ENCODE measurements at regions not wholly inside any gene's neighbourhood (a gene's known extent, or its start where the extent isn't known, plus 50 kb on each side); places are given as distances from the start of the nearest gene placed in this dataset.

DNA sequence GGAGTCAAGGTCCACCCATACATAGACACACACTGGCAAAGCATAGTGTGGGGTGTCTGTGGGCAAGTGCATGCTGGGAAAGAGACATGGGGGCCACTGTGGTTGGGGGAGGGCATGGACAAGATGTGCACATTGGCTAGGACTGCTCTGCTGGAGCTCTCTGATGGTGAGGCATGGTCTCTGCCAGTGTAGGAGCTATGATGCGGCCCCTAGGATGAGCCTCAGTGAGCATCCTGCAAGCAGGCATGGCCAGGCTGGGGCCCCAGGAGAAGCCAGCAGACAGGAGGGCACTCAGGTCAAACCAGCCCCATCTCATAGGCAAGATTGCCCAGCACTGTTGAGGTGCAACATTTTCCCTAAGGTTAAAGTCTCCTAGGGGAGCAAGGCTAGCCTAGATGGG lies 489.4 kb downstream of the DNAJB9 start:
- TF ChIP-seq GATA2 (IDR thresholded peaks at IDR 0.05; ENCODE audit: low read depth, low read length) = no peak
- TF ChIP-seq GATA3 (IDR thresholded peaks at IDR 0.05; ENCODE audit: low read depth, low read length) = no peak

DNA sequence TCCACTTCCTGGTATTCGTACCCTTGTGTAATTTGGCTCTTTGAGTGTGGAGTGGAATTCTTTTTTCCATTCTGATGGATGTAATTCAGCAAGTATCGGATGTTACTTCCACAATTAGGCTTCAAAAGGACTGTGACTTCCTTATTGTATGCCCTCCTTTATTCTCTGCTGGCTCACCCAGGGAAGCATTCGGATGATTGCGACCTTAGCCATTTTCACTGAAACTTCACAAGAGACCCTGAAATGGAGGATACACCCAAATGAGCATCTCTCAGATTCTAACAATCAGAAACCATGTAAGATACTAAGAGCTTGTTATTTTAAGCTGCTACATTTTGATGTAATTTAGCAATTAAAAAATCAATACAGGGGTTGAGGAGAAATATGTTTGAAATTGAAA lies 493.1 kb downstream of the DNAJB9 start:
- TF ChIP-seq GATA2 (IDR thresholded peaks at IDR 0.05; ENCODE audit: low read depth, low read length) (no peak), GATA3 (IDR thresholded peaks at IDR 0.05; ENCODE audit: low read depth, low read length) (no peak)

DNA sequence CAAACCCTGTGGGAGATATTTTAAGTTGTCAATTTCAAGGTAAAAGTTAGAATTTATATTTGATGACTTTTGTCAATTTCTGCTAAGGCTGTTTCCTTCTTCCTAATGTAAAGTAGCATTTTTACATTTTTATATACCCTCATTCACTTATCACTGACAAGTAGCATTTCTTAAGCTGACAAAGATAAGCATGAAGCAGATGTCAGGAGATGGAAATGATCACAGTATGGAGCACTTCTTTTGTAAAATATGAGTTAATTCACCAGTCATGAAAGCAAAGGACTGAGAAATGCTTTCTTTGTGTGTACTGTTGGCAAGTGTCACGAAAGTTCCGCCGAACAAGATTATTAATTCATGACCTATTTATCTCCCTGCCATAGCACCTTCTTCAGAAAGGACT lies 503.9 kb downstream of the DNAJB9 start:
- TF ChIP-seq GATA2 (IDR thresholded peaks at IDR 0.05; ENCODE audit: low read depth, low read length) = no peak
- no peak for TF ChIP-seq GATA3 (IDR thresholded peaks at IDR 0.05; ENCODE audit: low read depth, low read length)

DNA sequence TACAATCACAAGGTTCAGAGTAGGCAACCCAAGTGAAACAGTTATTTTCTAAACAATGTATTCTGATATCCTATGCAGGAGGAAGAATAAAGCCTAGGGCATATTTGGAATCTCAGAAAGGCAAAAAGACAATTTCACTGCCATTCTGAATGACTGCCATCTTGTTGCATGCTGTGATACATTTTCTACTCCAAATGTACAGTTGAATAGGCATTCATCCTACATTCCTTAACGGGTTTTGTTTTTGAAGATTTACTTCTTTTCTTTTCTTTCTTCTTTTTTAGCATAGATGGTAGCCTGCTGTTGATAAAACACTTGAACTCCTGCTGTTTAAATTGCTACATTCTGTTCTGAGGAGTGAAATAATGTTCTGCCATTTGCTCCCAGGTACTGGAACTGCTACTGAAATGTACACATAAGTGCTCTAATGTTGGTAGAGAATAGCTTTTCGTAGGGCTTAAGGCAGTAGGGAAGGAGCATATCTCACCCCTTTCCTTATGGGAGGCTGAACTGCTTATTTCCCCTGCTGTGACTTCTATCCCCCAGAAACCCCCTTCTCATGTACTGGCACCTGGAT lies 506.8 kb downstream of the DNAJB9 start:
- no peak for TF ChIP-seq GATA3 (IDR thresholded peaks at IDR 0.05; ENCODE audit: low read depth, low read length)
- no peak for TF ChIP-seq GATA2 (IDR thresholded peaks at IDR 0.05; ENCODE audit: low read depth, low read length)

DNA sequence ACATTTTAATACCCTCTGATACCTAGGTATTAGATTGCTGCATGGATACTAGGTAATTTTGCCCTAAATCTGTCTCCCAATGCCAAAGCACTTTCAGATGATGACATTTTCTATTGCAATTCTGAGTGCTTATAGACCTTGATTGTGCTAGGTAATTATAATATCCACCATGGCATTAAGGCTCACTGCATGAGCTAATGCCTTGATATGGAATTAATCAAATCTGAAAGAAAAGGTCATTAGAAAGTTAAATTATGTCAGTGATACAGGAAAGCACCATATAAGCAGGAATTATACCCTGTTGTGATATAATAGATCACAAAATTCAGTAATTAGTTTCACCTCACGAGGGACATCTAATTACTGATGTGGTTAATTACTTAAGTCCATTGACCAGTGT lies 521.4 kb downstream of the DNAJB9 start:
- TF ChIP-seq GATA2 (IDR thresholded peaks at IDR 0.05; ENCODE audit: low read depth, low read length) (no peak), GATA3 (IDR thresholded peaks at IDR 0.05; ENCODE audit: low read depth, low read length) (no peak)

DNA sequence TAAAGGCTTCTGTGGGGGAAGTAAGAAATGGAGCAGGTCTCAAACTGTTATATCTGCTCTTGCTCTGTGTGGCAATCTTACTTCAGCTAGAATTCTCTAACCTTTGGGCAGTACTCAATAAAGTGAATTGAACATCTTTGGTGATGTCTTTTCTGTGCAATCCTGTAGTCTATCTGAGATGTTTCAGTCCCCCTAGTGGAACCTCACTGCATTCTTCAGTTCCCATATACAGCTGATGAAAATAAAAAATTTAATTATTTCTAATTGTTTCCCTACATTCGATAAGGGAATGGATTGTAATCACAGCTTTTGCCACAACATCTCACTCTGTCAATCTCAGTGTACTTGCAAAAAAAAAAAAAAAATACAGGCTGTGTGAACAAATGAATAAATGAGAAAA lies 522.6 kb downstream of the DNAJB9 start:
- TF ChIP-seq GATA3 (IDR thresholded peaks at IDR 0.05; ENCODE audit: low read depth, low read length) = no peak
- no peak for TF ChIP-seq GATA2 (IDR thresholded peaks at IDR 0.05; ENCODE audit: low read depth, low read length)

DNA sequence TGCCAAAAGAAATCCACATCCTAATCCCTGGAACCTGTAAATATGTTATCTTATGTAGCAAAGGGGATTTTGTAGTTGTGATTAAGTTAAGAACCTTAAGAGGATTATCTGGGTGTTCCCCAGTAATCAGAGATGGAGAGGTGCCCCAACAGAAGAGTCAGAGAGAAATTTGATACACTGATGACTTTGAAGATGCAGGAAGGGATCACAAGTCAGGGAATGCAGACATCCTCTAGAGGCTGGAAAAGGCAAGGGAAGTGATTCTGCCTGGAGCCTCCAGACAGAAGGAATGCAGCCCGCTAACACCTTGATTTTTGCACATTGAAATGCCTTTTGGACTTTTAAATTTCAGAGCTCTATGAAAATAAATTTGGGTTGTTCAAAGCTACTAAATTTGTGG lies 531.7 kb downstream of the DNAJB9 start:
- no peak for TF ChIP-seq GATA3 (IDR thresholded peaks at IDR 0.05; ENCODE audit: low read depth, low read length)
- TF ChIP-seq GATA2 (IDR thresholded peaks at IDR 0.05; ENCODE audit: low read depth, low read length) = no peak

DNA sequence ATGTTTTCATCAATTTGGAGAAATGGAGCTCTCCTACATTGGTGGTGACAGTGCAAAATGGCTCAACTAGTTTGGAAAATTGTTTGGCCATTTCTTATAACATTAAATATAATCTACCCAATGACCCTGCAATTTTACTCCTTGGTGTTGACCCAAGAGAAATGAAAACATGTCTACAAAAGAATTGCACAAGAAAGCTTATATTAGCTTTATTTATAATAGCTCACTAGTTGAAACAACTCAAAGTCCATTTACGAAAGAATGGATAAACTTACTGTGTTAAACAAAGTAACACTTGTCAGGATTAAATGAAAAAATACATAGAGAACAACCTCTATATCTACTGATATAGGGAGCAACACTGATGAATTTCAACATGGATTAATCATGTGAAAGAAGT lies 539.9 kb downstream of the DNAJB9 start:
- TF ChIP-seq GATA2 (IDR thresholded peaks at IDR 0.05; ENCODE audit: low read depth, low read length) (no peak), GATA3 (IDR thresholded peaks at IDR 0.05; ENCODE audit: low read depth, low read length) (no peak)

DNA sequence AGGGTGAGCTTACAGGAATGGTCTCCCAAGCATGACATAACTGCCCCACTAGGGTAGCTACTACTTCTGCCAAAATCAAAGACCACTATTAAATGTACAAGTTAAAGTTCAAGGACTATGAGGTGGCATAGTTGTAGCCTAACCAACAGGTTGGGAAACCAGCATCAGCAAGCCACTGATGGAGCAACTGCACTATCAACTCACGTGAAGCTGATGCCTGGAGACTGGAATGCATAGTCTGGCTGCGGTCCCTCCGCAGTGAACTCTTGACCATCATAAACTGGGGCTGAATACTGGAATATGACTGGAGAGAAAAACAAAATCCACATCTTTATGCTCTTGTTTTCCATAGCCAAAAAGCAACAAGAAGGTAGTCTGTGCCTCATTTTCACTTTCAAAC lies 541.4 kb downstream of the DNAJB9 start:
- TF ChIP-seq GATA2 (IDR thresholded peaks at IDR 0.05; ENCODE audit: low read depth, low read length) (no peak), GATA3 (IDR thresholded peaks at IDR 0.05; ENCODE audit: low read depth, low read length) (no peak)

DNA sequence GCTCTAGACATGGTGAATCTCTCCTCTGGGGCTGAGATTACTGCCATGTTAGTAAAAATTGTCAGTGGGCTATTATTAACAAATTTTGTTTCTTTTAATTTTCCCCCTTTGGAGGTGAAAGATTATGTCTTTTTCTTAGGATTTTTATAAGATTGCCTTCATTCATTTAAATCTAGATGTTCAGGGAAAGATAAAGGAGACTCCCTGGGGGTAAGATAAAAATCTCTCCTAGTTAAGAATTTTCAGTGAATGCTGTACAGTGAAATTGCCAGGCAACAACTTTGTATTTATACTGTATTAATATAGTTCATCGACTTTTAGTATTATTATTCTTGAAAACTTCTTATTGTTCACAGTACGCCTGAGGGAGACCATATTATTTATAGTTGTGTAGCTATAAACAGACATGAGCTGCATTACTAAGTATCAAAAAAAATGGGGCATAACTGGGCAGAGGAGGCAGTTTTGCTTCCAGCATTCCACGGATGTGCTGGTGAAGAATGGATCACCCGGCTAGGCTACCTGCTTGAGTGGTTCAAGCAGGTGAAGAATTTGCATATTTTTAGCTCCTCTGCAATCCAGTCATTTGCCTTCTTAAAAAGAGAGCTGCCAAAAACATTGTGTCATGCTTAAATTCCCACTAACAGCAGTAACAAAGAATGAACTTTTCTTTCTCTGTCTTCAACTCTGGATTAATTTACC lies 552.1 kb downstream of the DNAJB9 start:
- TF ChIP-seq GATA2 (IDR thresholded peaks at IDR 0.05; ENCODE audit: low read depth, low read length) = no peak; the same call in 1 of the 2 replicates
- TF ChIP-seq GATA3 (IDR thresholded peaks at IDR 0.05; ENCODE audit: low read depth, low read length) = peak; percentile 51

DNA sequence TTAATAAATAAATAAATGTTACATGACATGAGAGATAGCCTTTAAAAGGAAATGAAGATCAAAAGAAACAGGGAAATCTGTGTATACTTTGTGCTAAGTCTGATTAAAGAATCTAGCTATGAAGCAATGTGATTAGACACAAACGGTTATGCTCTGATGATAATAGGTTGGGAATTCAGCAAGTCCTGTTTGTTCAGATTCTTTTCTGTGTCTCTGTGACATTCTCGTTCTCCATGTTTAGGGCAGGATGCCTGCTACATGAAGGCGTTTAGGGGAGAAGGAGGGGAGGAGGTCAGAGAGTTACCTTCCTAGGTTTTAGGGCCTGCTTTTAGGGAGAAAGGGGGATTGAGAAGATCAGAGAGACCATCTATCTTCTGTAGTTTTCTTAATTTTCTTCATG lies 555.3 kb downstream of the DNAJB9 start:
- no peak for TF ChIP-seq GATA3 (IDR thresholded peaks at IDR 0.05; ENCODE audit: low read depth, low read length)
- no peak for TF ChIP-seq GATA2 (IDR thresholded peaks at IDR 0.05; ENCODE audit: low read depth, low read length)

DNA sequence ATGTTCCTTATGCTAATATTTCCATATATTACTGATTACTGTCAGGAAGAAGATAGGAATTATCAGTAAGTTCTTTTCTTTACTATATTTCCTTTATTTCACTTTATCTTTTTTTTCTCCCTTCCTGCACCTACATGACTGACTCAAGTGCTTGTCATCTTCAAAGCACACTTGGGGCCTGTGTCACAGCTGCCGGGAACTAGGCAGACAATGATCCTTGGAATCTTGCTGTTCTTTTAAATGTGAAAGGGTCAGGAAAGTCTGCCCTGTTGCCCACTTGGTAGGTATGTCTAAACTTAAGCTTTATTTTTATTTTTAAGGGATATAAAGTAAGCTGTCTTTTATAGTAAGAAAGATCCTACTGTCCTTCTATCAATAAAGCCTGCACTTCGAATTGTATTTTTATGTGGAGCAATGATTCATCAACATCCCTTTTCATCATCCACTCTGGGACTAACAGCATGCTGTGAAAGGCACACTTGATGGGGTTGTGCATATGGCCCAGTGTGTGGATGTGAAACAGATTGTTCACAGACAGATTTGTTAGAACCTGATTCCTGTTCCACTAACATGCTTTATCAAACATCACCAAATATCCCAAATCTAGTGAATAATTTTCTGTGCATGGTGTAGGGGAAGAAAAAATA lies 556.9 kb downstream of the DNAJB9 start:
- TF ChIP-seq GATA2 (IDR thresholded peaks at IDR 0.05; ENCODE audit: low read depth, low read length) (no peak), GATA3 (IDR thresholded peaks at IDR 0.05; ENCODE audit: low read depth, low read length) (no peak)

DNA sequence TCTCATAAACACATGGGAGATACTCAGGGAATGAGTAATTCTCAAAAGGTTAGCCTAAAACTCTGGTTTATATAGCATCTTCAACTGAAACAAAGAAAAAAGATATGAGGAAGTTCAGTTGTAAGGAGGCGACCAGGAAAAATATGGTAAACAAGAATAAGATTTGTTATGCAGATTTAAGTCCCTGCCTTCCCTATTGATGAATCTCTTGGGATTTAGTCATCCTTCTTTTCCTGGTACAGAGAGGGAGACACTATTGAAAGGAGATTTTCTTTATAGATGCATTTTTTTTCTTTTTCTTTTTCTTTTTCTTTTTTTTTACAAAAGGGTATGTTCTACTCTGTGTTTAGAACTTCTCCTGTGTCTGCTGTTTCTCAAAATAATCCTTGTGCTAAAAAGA lies 557.5 kb downstream of the DNAJB9 start:
- TF ChIP-seq GATA2 (IDR thresholded peaks at IDR 0.05; ENCODE audit: low read depth, low read length) (no peak), GATA3 (IDR thresholded peaks at IDR 0.05; ENCODE audit: low read depth, low read length) (no peak)

DNA sequence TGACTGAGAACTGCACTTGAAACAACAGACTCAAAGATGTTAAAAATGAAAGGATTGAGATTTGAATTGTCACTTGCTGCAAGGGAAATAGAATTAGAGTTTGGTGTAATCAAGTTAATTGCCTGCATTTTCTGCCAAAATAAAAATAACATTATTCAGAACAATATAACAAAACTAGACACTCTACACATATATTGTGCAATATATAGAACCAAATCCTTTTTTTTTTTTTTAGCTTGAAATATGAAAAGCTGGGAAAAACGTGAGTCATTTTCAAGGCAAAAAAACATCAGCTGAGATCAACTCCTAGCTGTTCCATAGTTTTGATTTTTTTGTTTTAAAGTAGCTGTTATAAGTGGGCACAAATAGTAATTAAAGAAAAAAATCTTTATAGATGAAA lies 561.5 kb downstream of the DNAJB9 start:
- TF ChIP-seq GATA2 (IDR thresholded peaks at IDR 0.05; ENCODE audit: low read depth, low read length) = no peak

DNA sequence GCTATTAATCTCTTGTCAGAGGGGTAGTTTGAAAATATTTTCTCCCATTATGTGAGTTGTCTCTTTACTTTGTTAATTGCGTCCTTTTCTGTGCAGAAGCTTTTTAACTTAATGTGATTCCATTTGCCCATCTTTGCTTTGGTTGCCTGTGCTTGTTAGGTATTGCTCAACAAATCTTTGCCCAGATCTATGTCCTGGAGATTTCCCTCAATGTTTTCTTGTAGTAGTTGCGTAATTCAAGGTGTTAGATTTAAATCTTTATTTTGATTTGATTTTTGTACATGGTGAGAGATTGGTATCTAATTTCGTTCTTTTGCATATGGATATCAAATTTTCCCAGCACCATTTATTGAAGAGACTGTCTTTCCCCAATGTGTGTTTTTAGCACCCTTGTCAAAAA lies 567.2 kb downstream of the DNAJB9 start:
- no peak for TF ChIP-seq GATA2 (IDR thresholded peaks at IDR 0.05; ENCODE audit: low read depth, low read length)
- TF ChIP-seq GATA3 (IDR thresholded peaks at IDR 0.05; ENCODE audit: low read depth, low read length) = no peak

All from SH-SY5Y (cell line).